H1 (cell line): ENCODE measurements at regions not wholly inside any gene's neighbourhood (a gene's known extent, or its start where the extent isn't known, plus 50 kb on each side); places are given as distances from the start of the nearest gene placed in this dataset.

Experiments
- CTCF ChIA-PET: fragments of 300-600 bp; sonication (Branson Sonifier 250); formaldehyde crosslinking; loops from one replicate; lab custom pipeline; 2021; ENCODE audit not compliant: partially characterized antibody; lab: Charles Lee
- POLR2A ChIA-PET: fragments of 300-600 bp; sonication (Branson Sonifier 250); formaldehyde crosslinking; loops from one replicate; lab custom pipeline; 2021; ENCODE audit warnings: inconsistent platforms; ENCODE audit not compliant: partially characterized antibody; lab: Charles Lee
- DNase-seq, 2 experiments: peaks; one replicate each; pipeline versions ENCODE4 v3.0.0 to v3.0.0-alpha.2; 2010 to 2022; ENCODE audit warnings: low spot score in 2 of 2, low read depth in 1 of 2, mixed read lengths in 1 of 2
- FAIRE-seq: peaks from 2 replicates; lab custom pipeline; 2011; peaks lifted over from hg19 to GRCh38; lab: Jason Lieb, UNC
- H2AFZ ChIP-seq: 2 replicates; pipeline ENCODE4 v1.8.1; 2012; ENCODE audit warnings: low read length, inconsistent platforms
- H2AK5ac ChIP-seq: 2 replicates; pipeline ENCODE4 v1.6.1; 2013; ENCODE audit warnings: low read depth, low read length
- H2BK120ac ChIP-seq: replicated peaks from 2 replicates; pipeline ENCODE3; 2013; ENCODE audit warnings: low read depth, low read length, inconsistent platforms
- H2BK12ac ChIP-seq: 2 replicates; pipeline ENCODE4 v1.6.1; 2013; ENCODE audit warnings: low read depth, low read length
- H2BK15ac ChIP-seq: 2 replicates; pipeline ENCODE4 v1.6.1; 2013; ENCODE audit warnings: low read length
- H2BK20ac ChIP-seq: 2 replicates; pipeline ENCODE4 v1.6.1; 2013; ENCODE audit warnings: low read length
- H2BK5ac ChIP-seq: 2 replicates; pipeline ENCODE4 v1.6.1; 2013; ENCODE audit warnings: low read depth, low read length
- H3K14ac ChIP-seq: 2 replicates; pipeline ENCODE4 v1.6.1; 2013; ENCODE audit warnings: inconsistent platforms; ENCODE audit not compliant: insufficient read length
- H3K18ac ChIP-seq: 2 replicates; pipeline ENCODE4 v1.6.1; 2013; ENCODE audit warnings: low read length; ENCODE audit errors: extremely low read depth
- H3K23ac ChIP-seq: 2 replicates; pipeline ENCODE4 v1.6.1; 2013; ENCODE audit warnings: inconsistent platforms; ENCODE audit not compliant: insufficient read length
- H3K23me2 ChIP-seq: 2 replicates; pipeline ENCODE4 v1.6.1; 2013; ENCODE audit warnings: low read depth, low read length
- H3K27ac ChIP-seq: 2 replicates; pipeline ENCODE4 v1.6.1; 2011; ENCODE audit warnings: low read depth, low read length, inconsistent platforms
- H3K27me3 ChIP-seq, 4 experiments: replicated peaks in 1 of 4; 1 replicate in 1 of 4; 2 replicates in 3 of 4; pipeline versions ENCODE4 v1.6.1 to v1.8.1; 2011 to 2013; ENCODE audit warnings: low read length in 3 of 4, mild to moderate bottlenecking in 3 of 4, inconsistent platforms in 2 of 4, mixed read lengths in 2 of 4, moderate library complexity in 1 of 4; ENCODE audit not compliant: control insufficient read depth in 3 of 4, insufficient read depth in 3 of 4; ENCODE audit errors: extremely low read depth in 1 of 4
- H3K36me3 ChIP-seq, 4 experiments: 2 replicates each; pipeline versions ENCODE4 v1.6.1 to v1.8.1; 2011 to 2013; ENCODE audit warnings: mild to moderate bottlenecking in 4 of 4, low read length in 3 of 4, moderate library complexity in 2 of 4, control low read depth in 1 of 4, inconsistent platforms in 1 of 4; ENCODE audit not compliant: insufficient read depth in 4 of 4, control insufficient read depth in 2 of 4
- H3K4ac ChIP-seq: replicated peaks from 2 replicates; pipeline ENCODE3; 2013; ENCODE audit warnings: low read length, low read depth, mixed read lengths, inconsistent platforms; ENCODE audit not compliant: insufficient read length
- H3K4me1 ChIP-seq, 4 experiments: replicated peaks in 1 of 4; 1 replicate in 1 of 4; 2 replicates in 3 of 4; pipeline versions ENCODE4 v1.6.1 to v1.8.1; 2011 to 2013; ENCODE audit warnings: low read length in 3 of 4, inconsistent platforms in 2 of 4, mixed read lengths in 1 of 4; ENCODE audit not compliant: insufficient read depth in 4 of 4, control insufficient read depth in 3 of 4
- H3K4me2 ChIP-seq, 2 experiments: 2 replicates each; pipeline versions ENCODE4 v1.6.1 to v1.8.1; 2011 to 2013; ENCODE audit warnings: low read depth in 2 of 2, low read length in 2 of 2, control low read depth in 1 of 2, inconsistent platforms in 1 of 2, mild to moderate bottlenecking in 1 of 2; ENCODE audit not compliant: insufficient read depth in 1 of 2
- H3K4me3 ChIP-seq, 4 experiments: fragments of 200-600, 300-600 bp in 1 of 4; sonication (generic), shearing (Covaris generic), sonication (Bioruptor Twin) in 1 of 4; 2 replicates each; pipeline versions ENCODE4 v1.5.1 to v1.8.1; 2011 to 2016; ENCODE audit warnings: low read length in 4 of 4, low read depth in 3 of 4, control low read depth in 2 of 4, inconsistent platforms in 2 of 4, mild to moderate bottlenecking in 2 of 4, mixed read lengths in 1 of 4, moderate library complexity in 1 of 4; ENCODE audit not compliant: insufficient read depth in 2 of 4; ENCODE audit errors: extremely low read depth in 1 of 4
- H3K56ac ChIP-seq: replicated peaks from 2 replicates; pipeline ENCODE3; 2013; ENCODE audit warnings: low read depth, mild to moderate bottlenecking, mixed read lengths, low read length, inconsistent platforms; ENCODE audit not compliant: insufficient read length
- H3K79me1 ChIP-seq: 2 replicates; pipeline ENCODE4 v1.6.1; 2013; ENCODE audit warnings: low read depth, low read length, control low read depth
- H3K79me2 ChIP-seq, 2 experiments: 2 replicates each; pipeline versions ENCODE4 v1.6.1 to v1.8.1; 2012 to 2013; ENCODE audit warnings: low read length in 2 of 2, mild to moderate bottlenecking in 2 of 2, inconsistent platforms in 1 of 2; ENCODE audit not compliant: insufficient read depth in 2 of 2, control insufficient read depth in 1 of 2
- H3K9ac ChIP-seq, 4 experiments: replicated peaks in 1 of 4; 1 replicate in 1 of 4; 2 replicates in 3 of 4; pipeline versions ENCODE4 v1.6.1 to v1.8.1; 2011 to 2013; ENCODE audit warnings: low read depth in 3 of 4, low read length in 3 of 4, control low read depth in 2 of 4, mild to moderate bottlenecking in 2 of 4, moderate library complexity in 2 of 4, inconsistent platforms in 1 of 4; ENCODE audit errors: extremely low read depth in 1 of 4
- H3K9me3 ChIP-seq, 2 experiments: 2 replicates each; pipeline versions ENCODE4 v1.6.1 to v1.8.1; 2012 to 2013; ENCODE audit warnings: mild to moderate bottlenecking in 2 of 2, moderate library complexity in 2 of 2, control low read depth in 1 of 2, inconsistent platforms in 1 of 2, low read depth in 1 of 2, low read length in 1 of 2, mixed read lengths in 1 of 2; ENCODE audit not compliant: insufficient read depth in 2 of 2
- H4K20me1 ChIP-seq, 2 experiments: replicated peaks in 1 of 2; 2 replicates each; pipeline versions ENCODE3 to v1.8.1; 2011 to 2013; ENCODE audit warnings: inconsistent platforms in 2 of 2, low read length in 2 of 2, mild to moderate bottlenecking in 1 of 2; ENCODE audit not compliant: insufficient read depth in 2 of 2, control insufficient read depth in 1 of 2
- H4K5ac ChIP-seq: 2 replicates; pipeline ENCODE4 v1.6.1; 2013; ENCODE audit warnings: low read length, low read depth, mixed read lengths, inconsistent platforms; ENCODE audit not compliant: insufficient read length
- H4K8ac ChIP-seq: 2 replicates; pipeline ENCODE4 v1.8.0; 2013; ENCODE audit warnings: mild to moderate bottlenecking, moderate library complexity, low read length, inconsistent platforms; ENCODE audit not compliant: insufficient read depth; ENCODE audit errors: extremely low read depth
- H4K91ac ChIP-seq: replicated peaks from 2 replicates; pipeline ENCODE3; 2013; ENCODE audit warnings: low read length, mixed read lengths, inconsistent platforms; ENCODE audit not compliant: insufficient read length
- CTCF ChIP-seq, 3 experiments: IDR thresholded peaks; 1 replicate in 2 of 3; 2 replicates in 1 of 3; pipeline versions ENCODE4 v1.5.1 to v1.6.1; 2011; ENCODE audit warnings: low read length in 3 of 3, mild to moderate bottlenecking in 3 of 3, inconsistent platforms in 2 of 3, low read depth in 1 of 3, moderate library complexity in 1 of 3; ENCODE audit not compliant: insufficient read depth in 1 of 3; ENCODE audit errors: control extremely low read depth in 1 of 3
- KDM1A ChIP-seq: fragments of 200-600, 300-600 bp; sonication (generic); IDR thresholded peaks from 2 replicates; pipeline ENCODE4 v1.7.1; 2016; ENCODE audit warnings: mild to moderate bottlenecking, low read length, borderline replicate concordance
- RXRA ChIP-seq: IDR thresholded peaks from 2 replicates; pipeline ENCODE4 v1.6.1; 2011; ENCODE audit warnings: low read depth, mild to moderate bottlenecking, low read length, moderate library complexity; ENCODE audit not compliant: insufficient read depth
- SAP30 ChIP-seq: fragments of 300-600 bp; sonication (generic); IDR thresholded peaks from 2 replicates; pipeline ENCODE4 v1.7.1; 2012; ENCODE audit warnings: low read length, moderate library complexity, mild to moderate bottlenecking, inconsistent platforms; ENCODE audit not compliant: insufficient read depth, insufficient replicate concordance
- SIN3A ChIP-seq, 2 experiments: IDR thresholded peaks in 1 of 2; conservative IDR thresholded peaks in 1 of 2; 2 replicates each; pipeline ENCODE4 v1.6.1; 2011 to 2012; ENCODE audit warnings: low read length in 2 of 2, improper control_type of control experiment in 1 of 2, low read depth in 1 of 2, mild to moderate bottlenecking in 1 of 2
- SIX5 ChIP-seq: IDR thresholded peaks from 2 replicates; pipeline ENCODE4 v1.6.1; 2011; ENCODE audit warnings: mild to moderate bottlenecking, low read depth, low read length
- SUZ12 ChIP-seq: fragments of 200-600 bp; sonication (generic); IDR thresholded peaks from 2 replicates; pipeline ENCODE4 v1.6.1; 2012; ENCODE audit warnings: mild to moderate bottlenecking, inconsistent platforms, low read length, moderate library complexity, mixed read lengths
- TAF1 ChIP-seq: IDR thresholded peaks from 2 replicates; pipeline ENCODE4 v1.6.1; 2011; ENCODE audit warnings: mild to moderate bottlenecking, low read depth, low read length
- TAF7 ChIP-seq: optimal IDR thresholded peaks from 2 replicates; pipeline ENCODE3; 2011; ENCODE audit warnings: low read depth, mild to moderate bottlenecking, inconsistent platforms, low read length, moderate library complexity, borderline replicate concordance
- YY1 ChIP-seq: IDR thresholded peaks from 2 replicates; pipeline ENCODE4 v1.6.1; 2011; ENCODE audit warnings: low read depth, mild to moderate bottlenecking, low read length
- ZNF274 ChIP-seq: IDR thresholded peaks from 2 replicates; pipeline ENCODE4 v1.7.0; 2012; ENCODE audit warnings: low read length, borderline replicate concordance; ENCODE audit errors: extremely low read depth
- WGBS, 2 experiments: shearing (Covaris generic) in 1 of 2; methylation state at CpG; one replicate each; pipeline versions ENCODE4 v1.1.6 to v1.1.7; 2013 to 2015; ENCODE audit warnings: low lambda C conversion rate in 2 of 2, mixed read lengths in 2 of 2, inconsistent platforms in 1 of 2, low coverage in 1 of 2, missing lambda C conversion rate in 1 of 2; ENCODE audit not compliant: insufficient replicate concordance in 2 of 2, insufficient coverage in 1 of 2, insufficient read length in 1 of 2; ENCODE audit errors: extremely low coverage in 1 of 2, missing lambda C conversion rate in 1 of 2; 5-methylcytosine and 5-hydroxymethylcytosine counted together

- Histone ChIP-seq H4K91ac (peak overlapping the region; percentile 51), H3K79me2 (no peaks in the 10 kb centered on the region), H3K14ac (no peak overlapping the region), H3K36me3 (no peaks in the 10 kb centered on the region), H2AK5ac (no peak overlapping the region), H3K79me1 (no peaks in the 10 kb centered on the region), H3K9ac (no peak overlapping the region), H3K27ac (no peak overlapping the region), H3K4me3 (no peak overlapping the region), H3K4me1 (peaks cover 0 to 15% (median 6%) of the 10 kb centered on the region in 4 experiments; a peak in 4 of 7 replicates), H4K20me1 (no peaks in the 10 kb centered on the region), H3K23ac (no peak overlapping the region), H3K27me3 (peaks cover 0 to 5% (median 0%) of the 10 kb centered on the region in 4 experiments; a peak in 2 of 7 replicates), H2BK20ac (0 out of 2 replicates have a peak overlapping the region, but pooled peaks have one; percentile 80), H3K23me2 (no peaks in the 10 kb centered on the region; the same call in 1 of the 2 replicates), H2BK120ac (no peak overlapping the region), H3K4ac (no peak overlapping the region), H2AFZ (no peak overlapping the region), H3K9me3 (no peaks in the 10 kb centered on the region), H2BK12ac (0 out of 2 replicates have a peak overlapping the region, but pooled peaks have one; percentile 17), H2BK15ac (0 out of 2 replicates have a peak overlapping the region, but pooled peaks have one; percentile 46), H3K56ac (no peak overlapping the region), H4K5ac (no peak overlapping the region), H4K8ac (no peak overlapping the region), H2BK5ac (no peak overlapping the region), H3K18ac (no peak overlapping the region), H3K4me2 (no peak overlapping the region)
- POLR2A ChIA-PET, result no interaction called here
- no peak for FAIRE-seq
- CTCF ChIA-PET, result no interaction called here
- DNase-seq, result no peak
- 88% methylated on average over 7 of the region's 7 CpGs; no CpG with 5 or more reads in 1 of the 2 experiments for WGBS, 2 experiments
- TF ChIP-seq YY1 (no peak), RXRA (no peak), CTCF (IDR thresholded peaks at IDR 0.05; ENCODE audit: control extremely low read depth in 1 of 3, insufficient read depth in 1 of 3, low read depth in 1 of 3, low read length in 3 of 3) (no peak), KDM1A (no peak), SIX5 (no peak), SIN3A (conservative IDR thresholded peaks at IDR 0.05 in 1 of 2, IDR thresholded peaks at IDR 0.05 in 1 of 2; ENCODE audit: low read depth in 1 of 2, low read length in 2 of 2) (no peak), ZNF274 (no peak), SUZ12 (no peak), SAP30 (no peak), TAF1 (no peak), TAF7 (no peak)
These were observed 239.0 kb downstream of the PTPRU start for GRCh38 chr1:29475326-29475725.
